ENCODE measurements at regions not wholly inside any gene's neighbourhood (a gene's known extent, or its start where the extent isn't known, plus 50 kb on each side); places are given as distances from the start of the nearest gene placed in this dataset.

DNA sequence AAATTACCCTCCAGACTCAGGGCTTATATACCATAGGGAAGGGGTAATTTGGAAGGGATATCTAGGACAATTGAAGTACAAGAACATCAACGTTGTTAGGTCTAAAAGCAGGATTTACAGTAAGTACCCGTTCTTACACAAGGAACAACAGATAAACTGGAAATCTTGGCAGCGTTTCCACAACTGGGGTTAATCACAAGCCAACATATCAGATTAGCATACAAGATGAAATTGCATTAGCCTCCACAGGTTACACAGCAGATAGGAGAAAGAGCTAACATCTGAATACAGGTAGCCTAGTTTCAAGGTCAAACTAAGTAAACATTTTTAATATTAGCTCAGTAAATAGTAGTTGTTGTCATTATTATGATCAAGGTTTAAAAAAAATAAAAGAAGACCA is 1214.0 kb upstream of the PCDH20 start:
- TF ChIP-seq, protein P1, sequence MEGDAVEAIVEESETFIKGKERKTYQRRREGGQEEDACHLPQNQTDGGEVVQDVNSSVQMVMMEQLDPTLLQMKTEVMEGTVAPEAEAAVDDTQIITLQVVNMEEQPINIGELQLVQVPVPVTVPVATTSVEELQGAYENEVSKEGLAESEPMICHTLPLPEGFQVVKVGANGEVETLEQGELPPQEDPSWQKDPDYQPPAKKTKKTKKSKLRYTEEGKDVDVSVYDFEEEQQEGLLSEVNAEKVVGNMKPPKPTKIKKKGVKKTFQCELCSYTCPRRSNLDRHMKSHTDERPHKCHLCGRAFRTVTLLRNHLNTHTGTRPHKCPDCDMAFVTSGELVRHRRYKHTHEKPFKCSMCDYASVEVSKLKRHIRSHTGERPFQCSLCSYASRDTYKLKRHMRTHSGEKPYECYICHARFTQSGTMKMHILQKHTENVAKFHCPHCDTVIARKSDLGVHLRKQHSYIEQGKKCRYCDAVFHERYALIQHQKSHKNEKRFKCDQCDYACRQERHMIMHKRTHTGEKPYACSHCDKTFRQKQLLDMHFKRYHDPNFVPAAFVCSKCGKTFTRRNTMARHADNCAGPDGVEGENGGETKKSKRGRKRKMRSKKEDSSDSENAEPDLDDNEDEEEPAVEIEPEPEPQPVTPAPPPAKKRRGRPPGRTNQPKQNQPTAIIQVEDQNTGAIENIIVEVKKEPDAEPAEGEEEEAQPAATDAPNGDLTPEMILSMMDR (IDR thresholded peaks at IDR 0.05), result no peak
- no peak for TF ChIP-seq POLR2A (IDR thresholded peaks at IDR 0.05)
